ENCODE measurements at regions not wholly inside any gene's neighbourhood (a gene's known extent, or its start where the extent isn't known, plus 50 kb on each side); places are given as distances from the start of the nearest gene placed in this dataset.

GRCh38 chr13:106818971-106819370, 251.0 kb upstream of the ARGLU1 start:
- no peak for DNase-seq

GRCh38 chr13:106815545-106815944, 247.6 kb upstream of the ARGLU1 start:
- no peak for DNase-seq

- no peak for DNase-seq
Observed at GRCh38 chr13:106814463-106814862, 246.5 kb upstream of the ARGLU1 start.

GRCh38 chr13:106810069-106810468, 242.1 kb upstream of the ARGLU1 start:
- no peak for DNase-seq

GRCh38 chr13:106804991-106805390, 237.1 kb upstream of the ARGLU1 start:
- no peak for DNase-seq

- DNase-seq = no peak
Observed at GRCh38 chr13:106802917-106803316, 235.0 kb upstream of the ARGLU1 start.

GRCh38 chr13:106799781-106800335, 231.9 kb upstream of the ARGLU1 start:
- DNase-seq = no peak

- no peak for DNase-seq
Observed at GRCh38 chr13:106797081-106797640, 229.2 kb upstream of the ARGLU1 start.

GRCh38 chr13:106796280-106797047, 228.5 kb upstream of the ARGLU1 start:
- DNase-seq = no peak

GRCh38 chr13:106795847-106796246, 227.9 kb upstream of the ARGLU1 start:
- no peak for DNase-seq

GRCh38 chr13:106794117-106794516, 226.2 kb upstream of the ARGLU1 start:
- no peak for DNase-seq

GRCh38 chr13:106789911-106790310, 222.0 kb upstream of the ARGLU1 start:
- no peak for DNase-seq

- DNase-seq = no peak
Observed at GRCh38 chr13:106786006-106786563, 218.1 kb upstream of the ARGLU1 start.

GRCh38 chr13:106774621-106775020, 206.7 kb upstream of the ARGLU1 start:
- DNase-seq = no peak

- DNase-seq = no peak
Observed at GRCh38 chr13:106772006-106772601, 204.2 kb upstream of the ARGLU1 start.

GRCh38 chr13:106768991-106769390, 201.1 kb upstream of the ARGLU1 start:
- DNase-seq = no peak

GRCh38 chr13:106762708-106763107, 194.8 kb upstream of the ARGLU1 start:
- no peak for DNase-seq

GRCh38 chr13:106756446-106756845, 188.5 kb upstream of the ARGLU1 start:
- DNase-seq = no peak

GRCh38 chr13:106755542-106755941, 187.6 kb upstream of the ARGLU1 start:
- DNase-seq = no peak

GRCh38 chr13:106753251-106753650, 185.3 kb upstream of the ARGLU1 start:
- DNase-seq = no peak

GRCh38 chr13:106752584-106753170, 184.7 kb upstream of the ARGLU1 start:
- DNase-seq = no peak

- no peak for DNase-seq
Observed at GRCh38 chr13:106748785-106749184, 180.8 kb upstream of the ARGLU1 start.

- no peak for DNase-seq
Observed at GRCh38 chr13:106744516-106744915, 176.6 kb upstream of the ARGLU1 start.

Measured in stimulated activated CD4-positive, alpha-beta T cell treated with anti-CD3 and anti-CD28 coated beads, Interleukin-4, amount 100 ng/mL, for 24 hours (primary cell).